ENCODE measurements at regions not wholly inside any gene's neighbourhood (a gene's known extent, or its start where the extent isn't known, plus 50 kb on each side); places are given as distances from the start of the nearest gene placed in this dataset.
"Not testable (repeated sequence)": the region's sequence is repeated elsewhere in the genome, so short reads cannot be mapped to it uniquely, and the experiment has no call there.

GRCh38 chr3:181210275-181210674 lies 220.7 kb upstream of the DNAJC19 start:
- Histone ChIP-seq H3K36me3 (no peaks in the 10 kb centered on the region), H3K27ac (no peak overlapping the region), H3K4me3 (no peak overlapping the region), H3K4me1 (ENCODE audit: low read depth) (peaks cover 9% of the 10 kb centered on the region), H3K27me3 (no peaks in the 10 kb centered on the region), H3K9me3 (ENCODE audit: low read depth) (no peaks in the 10 kb centered on the region)
- TF ChIP-seq, protein P1, sequence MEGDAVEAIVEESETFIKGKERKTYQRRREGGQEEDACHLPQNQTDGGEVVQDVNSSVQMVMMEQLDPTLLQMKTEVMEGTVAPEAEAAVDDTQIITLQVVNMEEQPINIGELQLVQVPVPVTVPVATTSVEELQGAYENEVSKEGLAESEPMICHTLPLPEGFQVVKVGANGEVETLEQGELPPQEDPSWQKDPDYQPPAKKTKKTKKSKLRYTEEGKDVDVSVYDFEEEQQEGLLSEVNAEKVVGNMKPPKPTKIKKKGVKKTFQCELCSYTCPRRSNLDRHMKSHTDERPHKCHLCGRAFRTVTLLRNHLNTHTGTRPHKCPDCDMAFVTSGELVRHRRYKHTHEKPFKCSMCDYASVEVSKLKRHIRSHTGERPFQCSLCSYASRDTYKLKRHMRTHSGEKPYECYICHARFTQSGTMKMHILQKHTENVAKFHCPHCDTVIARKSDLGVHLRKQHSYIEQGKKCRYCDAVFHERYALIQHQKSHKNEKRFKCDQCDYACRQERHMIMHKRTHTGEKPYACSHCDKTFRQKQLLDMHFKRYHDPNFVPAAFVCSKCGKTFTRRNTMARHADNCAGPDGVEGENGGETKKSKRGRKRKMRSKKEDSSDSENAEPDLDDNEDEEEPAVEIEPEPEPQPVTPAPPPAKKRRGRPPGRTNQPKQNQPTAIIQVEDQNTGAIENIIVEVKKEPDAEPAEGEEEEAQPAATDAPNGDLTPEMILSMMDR (IDR thresholded peaks at IDR 0.05; ENCODE audit: low read depth, low read length), result peak; percentile 16
- DNase-seq (ENCODE audit: low read depth in 1 of 2, low spot score in 1 of 2), result peak; percentile 42 to 43

DNA sequence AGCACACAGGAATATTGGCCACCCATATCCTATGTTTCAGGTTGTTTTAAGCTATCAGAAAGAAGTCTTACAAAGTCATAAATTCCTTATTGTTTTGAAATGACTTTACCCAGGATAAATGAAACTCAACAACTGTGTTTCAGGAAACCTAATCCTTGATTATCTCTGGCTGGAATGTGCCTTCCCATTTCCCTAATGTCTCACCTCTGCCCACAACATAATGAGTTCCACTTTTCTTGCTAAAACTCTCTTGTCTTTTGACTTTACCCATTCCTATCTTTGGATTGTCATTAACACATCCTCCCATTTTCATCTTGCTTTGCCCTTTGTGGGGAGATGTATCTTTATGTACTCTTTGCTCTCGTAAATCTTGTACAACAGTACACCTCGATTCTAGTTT lies 200.0 kb upstream of the DNAJC19 start:
- TF ChIP-seq, protein P1 (IDR thresholded peaks at IDR 0.05; ENCODE audit: low read depth, low read length), result no peak
- no peaks in the 10 kb centered on the region for H3K9me3 ChIP-seq (ENCODE audit: low read depth)
- H3K4me1 ChIP-seq (ENCODE audit: low read depth), result no peaks in the 10 kb centered on the region
- no peak overlapping the region for H3K27ac ChIP-seq
- H3K36me3 ChIP-seq, result no peaks in the 10 kb centered on the region
- DNase-seq (ENCODE audit: low read depth in 1 of 2, low spot score in 1 of 2), result no peak
- H3K27me3 ChIP-seq, result no peaks in the 10 kb centered on the region
- no peak overlapping the region for H3K4me3 ChIP-seq

DNA sequence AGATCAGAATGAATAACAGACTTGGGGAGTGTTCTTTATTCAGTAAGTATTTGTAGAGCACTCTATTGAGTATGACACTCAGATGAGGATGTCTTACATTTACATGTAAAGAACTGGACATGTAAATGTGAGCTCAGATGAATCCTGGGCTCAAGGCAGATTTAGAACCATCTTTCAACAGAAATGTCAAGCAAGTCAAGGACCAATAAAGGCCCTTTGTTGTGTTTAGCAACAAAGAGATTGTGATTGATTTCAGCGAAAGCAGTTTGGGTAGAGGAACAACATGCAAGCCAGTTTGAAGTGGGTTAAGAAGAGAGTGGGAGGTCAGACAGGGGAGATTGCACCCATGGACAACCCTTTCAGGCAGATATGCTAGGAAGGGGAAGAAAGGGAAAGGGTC lies 194.2 kb upstream of the DNAJC19 start:
- no peak overlapping the region for H3K27ac ChIP-seq
- TF ChIP-seq, protein P1 (IDR thresholded peaks at IDR 0.05; ENCODE audit: low read depth, low read length), result no peak
- no peaks in the 10 kb centered on the region for H3K9me3 ChIP-seq (ENCODE audit: low read depth)
- no peaks in the 10 kb centered on the region for H3K27me3 ChIP-seq
- DNase-seq (ENCODE audit: low read depth in 1 of 2, low spot score in 1 of 2), result no peak
- H3K4me1 ChIP-seq (ENCODE audit: low read depth), result no peaks in the 10 kb centered on the region
- H3K36me3 ChIP-seq, result no peaks in the 10 kb centered on the region
- H3K4me3 ChIP-seq, result no peak overlapping the region

GRCh38 chr3:181183057-181183456 lies 193.5 kb upstream of the DNAJC19 start:
- H3K4me3 ChIP-seq, H3K36me3 ChIP-seq, H3K27me3 ChIP-seq: not testable (repeated sequence)

GRCh38 chr3:181178991-181179390 lies 189.5 kb upstream of the DNAJC19 start:
- Histone ChIP-seq H3K27me3 (no peaks in the 10 kb centered on the region), H3K4me1 (ENCODE audit: low read depth) (no peaks in the 10 kb centered on the region), H3K27ac (no peak overlapping the region), H3K4me3 (no peak overlapping the region), H3K36me3 (no peaks in the 10 kb centered on the region), H3K9me3 (ENCODE audit: low read depth) (no peaks in the 10 kb centered on the region)
- no peak for DNase-seq (ENCODE audit: low read depth in 1 of 2, low spot score in 1 of 2)
- TF ChIP-seq, protein P1 (IDR thresholded peaks at IDR 0.05; ENCODE audit: low read depth, low read length), result no peak

More at GRCh38 chr3:181183057-181183456, 193.5 kb upstream of the DNAJC19 start:
- H3K9me3 ChIP-seq (ENCODE audit: low read depth); DNase-seq (ENCODE audit: low read depth in 1 of 2, low spot score in 1 of 2); H3K27ac ChIP-seq; H3K4me1 ChIP-seq (ENCODE audit: low read depth): not testable (repeated sequence)

GRCh38 chr3:181176601-181177000 lies 187.1 kb upstream of the DNAJC19 start:
- TF ChIP-seq, protein P1 (IDR thresholded peaks at IDR 0.05; ENCODE audit: low read depth, low read length), result peak; percentile 50
- Histone ChIP-seq H3K9me3 (ENCODE audit: low read depth) (no peaks in the 10 kb centered on the region), H3K27ac (no peak overlapping the region), H3K4me3 (no peak overlapping the region), H3K36me3 (no peaks in the 10 kb centered on the region), H3K4me1 (ENCODE audit: low read depth) (no peaks in the 10 kb centered on the region), H3K27me3 (no peaks in the 10 kb centered on the region)
- DNase-seq (ENCODE audit: low read depth in 1 of 2, low spot score in 1 of 2), result peak; percentile 62 to 75

Data from cardiac muscle cell (in vitro differentiated cells and primary cell).